Keratinocyte (primary cell): ENCODE measurements at regions not wholly inside any gene's neighbourhood (a gene's known extent, or its start where the extent isn't known, plus 50 kb on each side); places are given as distances from the start of the nearest gene placed in this dataset.

ENCODE experiments used
- DNase-seq: peaks from one replicate; pipeline ENCODE4 v3.0.0-alpha.2; 2011; ENCODE audit warnings: low read depth, missing footprints, low spot score
- FAIRE-seq: peaks from 2 replicates; lab custom pipeline; 2011; peaks lifted over from hg19 to GRCh38; lab: Jason Lieb, UNC
- H2AFZ ChIP-seq: 2 replicates; pipeline ENCODE4 v1.6.0; 2012; ENCODE audit warnings: low read length, control low read depth, inconsistent platforms; ENCODE audit not compliant: control insufficient read depth
- H3K27ac ChIP-seq: 2 replicates; pipeline ENCODE4 v1.5.1; 2011; ENCODE audit warnings: low read length; ENCODE audit not compliant: control insufficient read depth, insufficient read depth
- H3K27me3 ChIP-seq: 3 replicates; pipeline ENCODE4 v1.6.0; 2011; ENCODE audit warnings: low read length; ENCODE audit not compliant: control insufficient read depth, insufficient read depth; ENCODE audit errors: extremely low read depth
- H3K36me3 ChIP-seq, 2 experiments: 2 replicates in 1 of 2; 3 replicates in 1 of 2; pipeline ENCODE4 v1.5.1; 2011; ENCODE audit warnings: low read length in 2 of 2, mild to moderate bottlenecking in 1 of 2; ENCODE audit not compliant: control insufficient read depth in 2 of 2, insufficient read depth in 2 of 2; ENCODE audit errors: extremely low read depth in 1 of 2
- H3K4me1 ChIP-seq: 3 replicates; pipeline ENCODE4 v1.5.1; 2011; ENCODE audit warnings: low read length; ENCODE audit not compliant: control insufficient read depth, insufficient read depth; ENCODE audit errors: extremely low read depth
- H3K4me2 ChIP-seq: 3 replicates; pipeline ENCODE4 v1.6.0; 2011; ENCODE audit warnings: low read depth, low read length; ENCODE audit not compliant: control insufficient read depth, insufficient read depth; ENCODE audit errors: extremely low read depth
- H3K4me3 ChIP-seq, 3 experiments: fragments of 200-600 bp in 1 of 3; sonication (generic) in 1 of 3; 2 replicates in 2 of 3; 3 replicates in 1 of 3; pipeline ENCODE4 v1.5.1; 2011 to 2016; ENCODE audit warnings: low read length in 3 of 3, mild to moderate bottlenecking in 3 of 3, control low read depth in 2 of 3, inconsistent platforms in 1 of 3, low read depth in 1 of 3, mixed read lengths in 1 of 3, mixed run types in 1 of 3, moderate library complexity in 1 of 3; ENCODE audit not compliant: control insufficient read depth in 2 of 3, insufficient read depth in 2 of 3; ENCODE audit errors: extremely low read depth in 1 of 3
- H3K79me2 ChIP-seq: 2 replicates; pipeline ENCODE4 v1.6.0; 2012; ENCODE audit warnings: low read length; ENCODE audit not compliant: control insufficient read depth, insufficient read depth
- H3K9ac ChIP-seq: 3 replicates; pipeline ENCODE4 v1.6.0; 2011; ENCODE audit warnings: low read length; ENCODE audit not compliant: control insufficient read depth, insufficient read depth; ENCODE audit errors: extremely low read depth
- H3K9me1 ChIP-seq: 3 replicates; pipeline ENCODE4 v1.6.0; 2011; ENCODE audit warnings: low read length; ENCODE audit not compliant: control insufficient read depth, insufficient read depth; ENCODE audit errors: extremely low read depth
- H3K9me3 ChIP-seq: 2 replicates; pipeline ENCODE4 v1.5.1; 2012; ENCODE audit warnings: low read depth, low read length; ENCODE audit not compliant: control insufficient read depth
- H4K20me1 ChIP-seq: 3 replicates; pipeline ENCODE4 v1.6.0; 2011; ENCODE audit warnings: low read length; ENCODE audit not compliant: control insufficient read depth, insufficient read depth; ENCODE audit errors: extremely low read depth
- CTCF ChIP-seq, 3 experiments: IDR thresholded peaks in 1 of 3; conservative IDR thresholded peaks in 1 of 3; optimal IDR thresholded peaks in 1 of 3; 2 replicates in 2 of 3; 3 replicates in 1 of 3; pipeline versions ENCODE3 to v1.5.1; 2011; ENCODE audit warnings: low read length in 3 of 3, mild to moderate bottlenecking in 3 of 3, moderate library complexity in 2 of 3, control low read depth in 1 of 3, inconsistent platforms in 1 of 3; ENCODE audit not compliant: insufficient read depth in 2 of 3; ENCODE audit errors: extremely low read depth in 1 of 3
- EZH2 ChIP-seq: IDR thresholded peaks from one replicate; pipeline ENCODE4 v1.6.1; 2012; ENCODE audit warnings: inconsistent platforms, mild to moderate bottlenecking, low read length, moderate library complexity
- dilution Hi-C: fragments of 300-500 bp; cut with MboI; formaldehyde crosslinking; loops from one replicate; pipeline ENCODE4 v1.7.0; 2020; ENCODE audit warnings: low sequenced_read_pairs; ENCODE audit not compliant: extremely low pct_ligation_motif_present

GRCh38 chr2:220081171-220081570 lies 453.7 kb downstream of the SLC4A3 start:
- no peaks in the 10 kb centered on the region for H3K79me2 ChIP-seq
- H2AFZ ChIP-seq: no peak overlapping the region
- no peaks in the 10 kb centered on the region for H4K20me1 ChIP-seq
- H3K9me3 ChIP-seq: no peaks in the 10 kb centered on the region
- no peak overlapping the region for H3K27ac ChIP-seq
- H3K4me1 ChIP-seq: no peaks in the 10 kb centered on the region
- no peak overlapping the region for H3K9ac ChIP-seq
- no peak for DNase-seq
- H3K36me3 ChIP-seq: no peaks in the 10 kb centered on the region
- dilution Hi-C loops: no loop called here
- peaks cover 6% of the 10 kb centered on the region for H3K27me3 ChIP-seq
- H3K4me2 ChIP-seq: no peak overlapping the region
- H3K9me1 ChIP-seq: no peaks in the 10 kb centered on the region
- no peak for FAIRE-seq
- H3K4me3 ChIP-seq: no peak overlapping the region
- TF ChIP-seq EZH2 (no peak), CTCF (optimal IDR thresholded peaks at IDR 0.05 in 1 of 3, IDR thresholded peaks at IDR 0.05 in 1 of 3, conservative IDR thresholded peaks at IDR 0.05 in 1 of 3; ENCODE audit: extremely low read depth in 1 of 3, insufficient read depth in 2 of 3, low read length in 3 of 3) (no peak)

GRCh38 chr2:220090050-220090449 lies 462.6 kb downstream of the SLC4A3 start:
- Histone ChIP-seq H4K20me1 (no peaks in the 10 kb centered on the region), H3K9me1 (no peaks in the 10 kb centered on the region), H3K9me3 (no peaks in the 10 kb centered on the region), H3K4me3 (no peak overlapping the region), H3K9ac (no peak overlapping the region), H2AFZ (no peak overlapping the region), H3K4me1 (no peaks in the 10 kb centered on the region), H3K27ac (no peak overlapping the region), H3K36me3 (no peaks in the 10 kb centered on the region), H3K27me3 (no peaks in the 10 kb centered on the region), H3K79me2 (no peaks in the 10 kb centered on the region), H3K4me2 (no peak overlapping the region)
- TF ChIP-seq CTCF (optimal IDR thresholded peaks at IDR 0.05 in 1 of 3, IDR thresholded peaks at IDR 0.05 in 1 of 3, conservative IDR thresholded peaks at IDR 0.05 in 1 of 3; ENCODE audit: extremely low read depth in 1 of 3, insufficient read depth in 2 of 3, low read length in 3 of 3) (no peak), EZH2 (no peak)
- dilution Hi-C loops: no loop called here
- no peak for DNase-seq
- no peak for FAIRE-seq
